BJ (cell line): ENCODE measurements at regions not wholly inside any gene's neighbourhood (a gene's known extent, or its start where the extent isn't known, plus 50 kb on each side); places are given as distances from the start of the nearest gene placed in this dataset.

Experiments
- CTCF ChIA-PET: fragments of 350-600 bp; formaldehyde crosslinking; extraction: SDS; loops from one replicate; lab custom pipeline; 2021; ENCODE audit warnings: antibody characterized with exemption, inconsistent platforms; lab: Yijun Ruan, JAX
- POLR2A ChIA-PET: fragments of 300-600 bp; sonication (Branson Sonifier 250); formaldehyde crosslinking; extraction: SDS; loops from one replicate; lab custom pipeline; 2021; ENCODE audit warnings: antibody characterized with exemption; lab: Charles Lee
- DNase-seq: peaks from one replicate; pipeline ENCODE4 v3.0.0-alpha.2; 2011; ENCODE audit warnings: low read depth
- H3K27me3 ChIP-seq: 2 replicates; pipeline ENCODE4 v1.6.0; 2011; ENCODE audit warnings: low read length; ENCODE audit not compliant: control insufficient read depth, insufficient read depth
- H3K36me3 ChIP-seq: 2 replicates; pipeline ENCODE4 v1.5.1; 2011; ENCODE audit warnings: low read length; ENCODE audit not compliant: control insufficient read depth, insufficient read depth
- H3K4me3 ChIP-seq: 2 replicates; pipeline ENCODE4 v1.5.1; 2011; ENCODE audit warnings: low read depth, mild to moderate bottlenecking, control low read depth, low read length
- CTCF ChIP-seq: IDR thresholded peaks from 2 replicates; pipeline ENCODE4 v1.5.1; 2011; ENCODE audit warnings: low read depth, mild to moderate bottlenecking, control low read depth, inconsistent platforms, low read length, moderate library complexity; ENCODE audit not compliant: insufficient read depth

GRCh38 chr9:89928521-89929275 is 323.9 kb downstream of the GADD45G start:
- CTCF ChIA-PET = interaction anchor here (0.6 kb wide), 1 partner anchor 146 kb away, joined by 3 read pairs; no protein-coding TSS in a partner anchor
- Histone ChIP-seq H3K4me3 (no peak overlapping the region), H3K36me3 (no peaks in the 10 kb centered on the region), H3K27me3 (no peaks in the 10 kb centered on the region; the same call in 1 of the 2 replicates)
- POLR2A ChIA-PET = no interaction called here
- no peak for TF ChIP-seq CTCF
- DNase-seq = no peak

- no peak for DNase-seq
- TF ChIP-seq CTCF = no peak
- no peak overlapping the region for H3K4me3 ChIP-seq
- H3K36me3 ChIP-seq = no peaks in the 10 kb centered on the region
- ChIA-PET CTCF (interaction anchor here (0.6 kb wide), 1 partner anchor 145 kb away, joined by 3 read pairs; no protein-coding TSS in a partner anchor), POLR2A (no interaction called here)
- no peaks in the 10 kb centered on the region; the same call in 1 of the 2 replicates for H3K27me3 ChIP-seq
These were observed 324.5 kb downstream of the GADD45G start for GRCh38 chr9:89929315-89929672.

DNA sequence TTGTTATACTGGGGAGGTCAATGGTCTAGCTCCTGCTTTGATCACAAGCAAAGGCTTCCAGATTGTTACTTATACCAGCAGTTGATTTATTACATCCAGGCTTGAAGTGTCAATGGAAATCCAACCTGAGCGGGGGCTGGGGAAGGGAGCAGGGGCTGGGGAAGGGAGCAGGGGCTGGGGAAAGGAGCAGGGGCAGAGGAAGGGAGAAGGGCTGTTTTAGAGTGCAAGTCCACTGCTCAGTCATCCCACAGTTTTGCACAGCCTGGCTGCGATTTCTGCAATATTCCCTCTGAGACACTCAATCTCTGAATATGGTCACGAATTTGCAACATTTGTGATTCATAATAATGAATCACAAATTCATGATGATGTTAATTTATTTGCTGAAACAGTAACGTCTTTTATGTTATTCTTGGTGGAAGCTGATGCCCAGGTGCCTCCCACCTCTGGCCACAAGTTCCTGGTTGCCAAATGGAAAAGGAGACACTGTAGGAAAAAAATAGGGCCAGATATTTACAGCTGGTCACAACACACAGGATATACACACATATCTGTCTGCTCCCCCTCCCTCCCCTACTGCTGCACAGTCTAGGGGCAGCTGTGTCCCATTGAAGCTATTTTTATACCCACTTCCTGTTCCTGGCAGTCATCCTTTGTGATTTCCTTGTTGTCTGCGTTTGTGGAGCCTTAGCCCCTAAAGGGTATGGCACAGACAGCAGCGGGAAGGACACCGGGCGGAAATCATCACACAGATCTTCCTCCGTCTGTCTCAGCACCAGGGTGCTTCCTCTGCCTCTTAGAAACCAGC is 325.1 kb downstream of the GADD45G start:
- ChIA-PET POLR2A (no interaction called here), CTCF (no interaction called here)
- no peak overlapping the region for H3K4me3 ChIP-seq
- H3K36me3 ChIP-seq = no peaks in the 10 kb centered on the region
- no peak for DNase-seq
- no peak for TF ChIP-seq CTCF
- no peaks in the 10 kb centered on the region; the same call in 1 of the 2 replicates for H3K27me3 ChIP-seq

DNA sequence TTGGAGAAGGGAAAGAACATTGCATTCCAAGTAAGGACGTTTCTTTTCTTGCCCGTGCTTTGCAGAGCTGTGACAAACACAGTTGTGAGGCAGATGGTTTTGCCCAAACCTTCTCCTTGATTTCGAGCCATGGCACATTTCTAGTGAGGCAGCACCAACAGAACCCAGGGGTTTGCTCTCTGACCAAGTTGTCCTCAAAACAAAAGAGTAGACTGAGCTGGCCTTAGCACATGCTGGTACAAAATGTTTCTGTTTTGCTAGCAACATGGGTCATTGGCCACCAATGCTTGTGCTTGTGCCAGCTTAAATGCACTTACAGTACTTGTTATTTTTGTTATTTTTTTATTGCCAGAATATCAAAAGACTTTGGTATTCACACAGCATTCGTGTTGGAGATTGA is 328.8 kb downstream of the GADD45G start:
- Histone ChIP-seq H3K4me3 (no peak overlapping the region), H3K36me3 (no peaks in the 10 kb centered on the region), H3K27me3 (no peaks in the 10 kb centered on the region; the same call in 1 of the 2 replicates)
- DNase-seq = no peak
- CTCF ChIA-PET = no interaction called here
- no peak for TF ChIP-seq CTCF
- POLR2A ChIA-PET = no interaction called here

DNA sequence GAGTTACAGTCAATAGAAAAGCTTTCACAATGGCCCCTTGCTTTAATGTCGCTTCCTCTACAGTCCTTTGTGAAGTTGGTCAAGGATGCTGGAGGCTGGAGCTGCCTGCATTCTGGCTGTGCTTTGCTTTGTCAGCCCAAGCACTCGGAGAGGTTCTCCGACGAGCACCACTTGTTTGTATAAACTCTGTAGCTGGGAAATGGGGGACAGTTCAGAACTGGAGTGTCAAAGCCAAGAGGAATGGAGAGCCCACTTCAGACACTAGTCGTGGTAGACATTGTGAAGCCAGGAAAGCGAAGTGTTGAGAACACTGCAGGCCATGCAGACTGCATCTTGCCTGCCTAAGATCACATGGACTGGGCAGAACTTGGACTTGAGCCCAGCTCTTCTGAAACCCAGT is 330.3 kb downstream of the GADD45G start:
- Histone ChIP-seq H3K27me3 (no peaks in the 10 kb centered on the region; the same call in 1 of the 2 replicates), H3K36me3 (no peaks in the 10 kb centered on the region), H3K4me3 (no peak overlapping the region)
- no peak for DNase-seq
- no peak for TF ChIP-seq CTCF
- ChIA-PET POLR2A (no interaction called here), CTCF (no interaction called here)
